ENCODE measurements at regions not wholly inside any gene's neighbourhood (a gene's known extent, or its start where the extent isn't known, plus 50 kb on each side); places are given as distances from the start of the nearest gene placed in this dataset.

DNA sequence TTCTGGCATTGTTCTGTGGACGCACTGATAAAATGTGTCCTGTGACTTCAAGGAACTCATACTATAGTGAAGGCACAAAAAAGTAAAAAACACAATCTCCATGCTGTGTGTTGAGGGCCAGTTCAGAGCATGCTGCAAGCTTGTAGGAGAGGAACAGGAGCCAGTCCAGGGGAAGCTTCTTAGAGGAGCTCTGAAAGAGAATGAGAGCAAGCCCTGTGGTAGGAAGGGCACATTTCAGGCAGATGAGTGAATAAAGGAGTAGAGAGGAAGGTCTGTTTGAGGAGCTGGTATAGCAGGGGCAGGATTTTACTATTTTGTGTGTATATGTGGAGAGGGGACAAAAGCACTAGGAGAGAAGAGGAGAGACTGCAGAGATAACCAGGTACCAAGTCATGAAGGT, 478.3 kb downstream of the ZEB2 start:
- no peak for TF ChIP-seq POLR2A (IDR thresholded peaks at IDR 0.05; ENCODE audit: low read depth, low read length)
- FAIRE-seq = no peak
- no peak for DNase-seq (ENCODE audit: insufficient read length, low spot score)

DNA sequence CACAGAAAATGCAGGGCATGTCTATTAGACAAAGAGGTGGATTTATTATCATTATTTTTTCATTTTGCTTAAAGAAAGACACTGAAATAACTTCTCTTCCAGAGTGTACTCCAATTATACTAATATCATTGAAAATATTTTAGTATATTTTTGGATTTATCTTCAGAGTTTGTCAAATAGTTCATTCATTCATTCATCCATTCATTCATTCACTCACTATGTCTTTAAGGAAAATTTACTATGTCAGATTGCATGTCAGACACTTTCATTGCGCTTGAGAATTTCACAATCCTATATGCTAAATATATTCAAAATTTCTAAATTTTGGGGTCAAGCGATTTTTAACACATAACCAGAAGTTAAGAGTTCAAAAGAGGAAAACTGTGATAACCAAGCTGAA, 479.1 kb downstream of the ZEB2 start:
- no peak for FAIRE-seq
- TF ChIP-seq POLR2A (IDR thresholded peaks at IDR 0.05; ENCODE audit: low read depth, low read length) = no peak
- DNase-seq (ENCODE audit: insufficient read length, low spot score) = no peak

DNA sequence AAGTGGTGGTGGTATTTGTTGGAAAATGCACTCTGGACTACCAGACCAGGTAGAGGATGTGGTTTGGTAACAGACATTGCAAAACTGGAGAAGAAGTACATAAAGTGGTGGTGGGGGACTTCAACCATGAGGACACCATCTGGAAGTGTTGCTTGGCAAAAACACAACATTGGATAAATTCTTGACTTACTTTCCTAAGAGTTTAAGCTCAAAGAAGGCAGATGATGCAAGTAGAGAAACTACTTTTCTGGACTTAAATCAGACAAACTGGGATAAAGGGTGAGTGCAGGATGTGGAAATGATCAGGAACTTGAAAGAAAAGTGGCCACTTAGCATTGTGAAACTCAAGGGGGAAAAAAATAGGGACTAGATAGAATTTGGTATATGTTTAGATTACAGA, 487.4 kb downstream of the ZEB2 start:
- DNase-seq (ENCODE audit: insufficient read length, low spot score) = no peak
- TF ChIP-seq POLR2A (IDR thresholded peaks at IDR 0.05; ENCODE audit: low read depth, low read length) = no peak
- no peak for FAIRE-seq

DNA sequence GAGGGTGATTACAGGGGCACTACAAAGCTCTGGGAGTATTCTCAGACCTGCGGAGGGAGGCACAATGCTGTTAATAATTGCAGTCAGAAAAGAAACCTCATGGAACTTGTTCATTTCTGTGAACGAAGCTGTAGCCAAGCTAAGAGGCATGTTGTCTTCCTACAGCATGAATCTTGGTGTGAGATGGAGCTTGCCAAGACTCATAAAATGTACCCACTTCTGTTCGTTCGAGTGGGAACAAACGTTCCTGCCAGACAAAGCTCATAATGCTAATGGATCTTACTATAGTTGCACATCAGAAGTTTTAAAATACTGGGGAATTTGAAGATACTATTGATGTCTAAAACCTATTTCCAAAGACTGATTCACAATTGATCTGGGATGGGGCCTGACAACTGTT, 489.1 kb downstream of the ZEB2 start:
- TF ChIP-seq POLR2A (IDR thresholded peaks at IDR 0.05; ENCODE audit: low read depth, low read length) = no peak
- no peak for FAIRE-seq

DNA sequence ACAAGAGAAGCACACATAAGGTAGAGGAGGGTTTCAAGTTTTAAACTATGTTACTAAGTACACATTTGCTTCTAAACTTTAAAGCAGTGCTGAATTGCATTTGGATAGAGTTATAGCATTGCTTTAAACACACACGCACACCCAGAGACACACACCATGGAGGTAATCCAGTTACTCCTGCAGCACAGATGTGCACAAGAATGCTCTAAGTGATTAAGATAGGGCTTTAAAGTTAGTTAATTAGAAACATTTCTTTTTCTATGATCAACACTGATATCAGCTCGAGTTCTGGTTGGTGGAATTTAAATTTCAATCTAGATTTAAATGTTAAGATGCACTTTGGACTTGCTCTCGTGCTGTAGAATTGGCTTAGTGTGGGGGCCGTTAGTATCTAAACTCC, 492.3 kb downstream of the ZEB2 start:
- TF ChIP-seq POLR2A (IDR thresholded peaks at IDR 0.05; ENCODE audit: low read depth, low read length) = no peak
- no peak for FAIRE-seq
- DNase-seq (ENCODE audit: insufficient read length, low spot score) = no peak

More for the DNA sequence above, 489.1 kb downstream of the ZEB2 start:
- DNase-seq (ENCODE audit: insufficient read length, low spot score) = no peak

DNA sequence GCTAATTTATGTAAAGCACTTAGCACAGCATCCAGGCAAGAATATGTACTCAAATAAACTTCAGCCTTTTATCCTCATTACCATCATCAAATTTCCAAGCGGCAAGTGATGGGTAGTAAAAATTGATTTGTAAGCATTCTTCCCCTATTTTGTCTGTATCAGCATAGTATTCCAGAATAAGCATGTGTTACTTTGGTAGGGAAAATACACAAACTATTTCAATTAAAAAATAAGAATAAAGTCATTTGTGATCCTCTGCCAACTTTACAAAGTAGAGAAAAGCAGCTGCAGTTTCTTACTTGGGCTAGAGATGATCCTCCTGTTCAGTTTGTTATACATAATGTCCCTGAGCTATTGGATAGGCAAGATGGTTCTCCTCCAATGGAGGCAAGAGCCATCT, 493.2 kb downstream of the ZEB2 start:
- FAIRE-seq = no peak
- no peak for TF ChIP-seq POLR2A (IDR thresholded peaks at IDR 0.05; ENCODE audit: low read depth, low read length)
- DNase-seq (ENCODE audit: insufficient read length, low spot score) = no peak

DNA sequence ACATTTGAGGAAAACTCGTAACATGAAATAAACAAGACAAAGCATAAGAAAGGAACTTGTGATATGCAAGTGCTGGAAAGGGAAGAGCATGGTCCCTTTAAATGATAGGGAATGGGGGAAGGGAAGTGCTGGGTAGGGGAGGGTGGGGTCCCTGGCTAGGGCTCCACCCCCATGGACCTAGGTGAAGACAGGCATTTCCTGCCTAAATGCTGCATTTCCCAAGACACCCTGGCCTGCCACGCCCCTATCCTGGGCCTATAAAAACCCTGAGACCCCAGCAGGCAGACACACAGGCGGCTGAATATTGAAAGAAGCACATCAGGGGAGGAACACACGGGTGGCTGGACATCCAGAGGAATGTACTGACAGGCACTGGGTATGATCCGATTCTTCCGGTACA, 499.9 kb downstream of the ZEB2 start:
- DNase-seq (ENCODE audit: insufficient read length, low spot score) = no peak
- FAIRE-seq = no peak
- TF ChIP-seq POLR2A (IDR thresholded peaks at IDR 0.05; ENCODE audit: low read depth, low read length) = no peak

DNA sequence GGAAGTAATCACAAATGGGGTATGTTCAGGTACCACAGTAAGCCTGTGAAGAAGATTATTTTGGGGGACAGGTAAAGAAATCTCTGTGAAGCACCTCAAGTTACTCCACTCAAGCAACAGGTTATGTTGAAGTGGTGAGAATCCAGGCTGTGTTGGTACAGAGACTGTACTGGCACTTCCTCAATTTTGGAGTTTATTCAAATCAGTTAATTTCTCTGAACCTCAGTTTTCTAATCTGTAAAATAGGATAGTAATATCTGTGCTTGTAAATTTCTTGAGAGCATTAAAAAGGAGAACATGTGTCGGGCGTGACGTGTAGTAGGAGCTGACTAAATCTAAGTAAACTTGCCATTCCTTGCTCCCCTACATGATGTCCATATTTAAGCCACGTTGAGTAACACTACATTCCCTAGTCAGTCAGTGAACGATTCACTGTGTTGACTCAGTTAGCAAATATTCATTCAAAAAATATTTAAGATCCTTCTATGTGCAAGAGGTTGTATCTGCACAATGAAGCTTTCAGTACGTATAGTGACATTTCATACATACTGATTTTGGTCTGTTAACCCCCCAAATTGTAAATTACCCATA, 504.2 kb downstream of the ZEB2 start:
- DNase-seq (ENCODE audit: insufficient read length, low spot score) = peak; percentile 23
- peak; percentile 93 for FAIRE-seq
- TF ChIP-seq POLR2A (IDR thresholded peaks at IDR 0.05; ENCODE audit: low read depth, low read length) = no peak

DNA sequence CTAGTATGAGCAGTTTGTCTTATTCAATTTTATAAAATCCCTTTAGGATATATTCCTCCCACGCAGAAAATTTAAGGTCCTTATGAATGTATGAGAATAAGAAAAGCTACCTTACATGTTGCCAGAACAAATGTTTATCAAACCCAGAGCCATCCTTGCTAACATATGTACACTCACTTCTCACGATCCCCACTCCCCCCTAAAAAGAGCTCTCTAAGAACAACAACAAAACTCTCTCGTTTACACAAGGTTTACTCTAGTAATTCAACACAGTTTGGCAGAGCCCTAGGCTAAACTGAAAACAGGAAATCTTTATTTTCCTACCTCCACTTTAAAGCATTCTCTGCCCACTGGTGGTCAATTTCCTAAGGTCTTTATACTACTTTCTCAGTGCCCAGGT, 504.9 kb downstream of the ZEB2 start:
- TF ChIP-seq POLR2A (IDR thresholded peaks at IDR 0.05; ENCODE audit: low read depth, low read length) = no peak
- FAIRE-seq (peak; percentile 65), DNase-seq (ENCODE audit: insufficient read length, low spot score) (no peak)

DNA sequence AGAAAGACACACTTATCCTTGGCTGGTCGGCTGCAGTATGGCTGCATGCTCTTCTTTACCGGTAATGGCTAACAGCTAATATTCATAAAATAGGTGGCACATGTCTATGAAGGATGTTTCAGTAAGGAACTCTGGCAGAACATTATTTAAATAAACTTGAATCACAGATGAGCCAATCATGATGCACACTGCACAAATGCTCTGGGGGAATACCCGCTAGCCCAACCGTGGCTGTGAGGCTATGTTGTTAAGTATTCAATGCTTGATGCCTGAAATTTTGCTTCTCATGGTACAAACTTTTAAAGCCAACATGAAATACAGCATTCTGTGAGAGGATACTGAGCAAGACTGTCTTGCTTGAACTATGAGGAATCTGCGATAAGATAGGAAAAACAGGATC, 505.8 kb downstream of the ZEB2 start:
- no peak for TF ChIP-seq POLR2A (IDR thresholded peaks at IDR 0.05; ENCODE audit: low read depth, low read length)
- FAIRE-seq (no peak), DNase-seq (ENCODE audit: insufficient read length, low spot score) (no peak)

DNA sequence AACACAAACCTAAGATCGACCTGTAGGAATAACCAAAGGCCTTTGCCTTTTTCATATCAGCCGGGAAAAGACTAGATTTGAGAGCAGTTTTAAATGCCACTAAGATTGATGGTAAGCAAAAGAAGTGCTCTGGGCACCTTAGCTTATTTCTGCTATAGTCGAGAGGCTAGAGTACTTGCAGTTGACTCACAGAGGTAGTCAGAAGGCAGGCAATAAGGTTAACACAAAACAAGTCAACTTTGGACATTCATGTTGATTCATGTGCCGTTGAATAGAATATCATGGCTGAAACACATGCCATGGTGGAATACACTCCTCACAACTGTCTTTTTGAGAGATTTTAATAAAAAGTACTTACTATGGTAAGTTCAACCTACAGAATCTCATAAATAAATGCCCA, 507.6 kb downstream of the ZEB2 start:
- FAIRE-seq (no peak), DNase-seq (ENCODE audit: insufficient read length, low spot score) (no peak)
- TF ChIP-seq POLR2A (IDR thresholded peaks at IDR 0.05; ENCODE audit: low read depth, low read length) = no peak

DNA sequence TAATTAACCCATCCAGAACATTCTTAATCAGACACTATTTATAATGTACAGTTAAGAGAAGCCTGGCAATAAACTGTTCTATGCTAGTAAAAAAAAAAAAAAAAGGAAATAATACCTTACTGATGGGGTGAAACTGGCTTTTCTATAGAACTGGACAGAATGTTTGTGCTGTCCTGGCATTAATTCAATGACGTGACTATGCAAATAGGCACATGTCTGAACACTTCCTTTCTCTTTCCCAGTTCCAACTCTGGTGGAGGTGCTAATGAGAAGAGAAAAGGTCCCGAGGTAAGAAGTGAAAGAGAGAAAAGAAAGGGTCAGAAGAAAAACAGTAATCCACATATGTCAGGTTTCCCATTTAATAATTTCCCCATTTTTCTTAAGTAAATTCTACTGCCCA, 508.4 kb downstream of the ZEB2 start:
- FAIRE-seq = no peak
- TF ChIP-seq POLR2A (IDR thresholded peaks at IDR 0.05; ENCODE audit: low read depth, low read length) = no peak

DNA sequence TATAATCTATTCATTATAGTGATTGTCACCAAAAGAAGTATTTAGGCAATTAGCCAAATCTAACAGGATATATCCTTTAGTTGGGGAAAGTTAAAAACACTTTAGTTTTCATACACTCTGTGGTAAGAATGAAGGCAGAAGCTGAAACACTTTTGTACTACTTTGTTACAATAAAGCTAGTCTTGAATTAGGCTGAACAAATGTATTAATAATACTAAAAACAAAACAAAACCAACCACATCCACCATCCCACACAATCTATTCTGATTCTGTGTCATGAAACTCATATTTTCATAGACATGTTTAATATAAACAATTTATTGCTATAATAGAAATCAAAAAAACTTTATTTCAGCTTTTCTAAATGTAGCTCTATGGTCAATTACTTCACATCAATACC, 508.8 kb downstream of the ZEB2 start:
- TF ChIP-seq POLR2A (IDR thresholded peaks at IDR 0.05; ENCODE audit: low read depth, low read length) = no peak
- DNase-seq (ENCODE audit: insufficient read length, low spot score) (no peak), FAIRE-seq (no peak)

More for the DNA sequence above, 508.4 kb downstream of the ZEB2 start:
- DNase-seq (ENCODE audit: insufficient read length, low spot score) = no peak

DNA sequence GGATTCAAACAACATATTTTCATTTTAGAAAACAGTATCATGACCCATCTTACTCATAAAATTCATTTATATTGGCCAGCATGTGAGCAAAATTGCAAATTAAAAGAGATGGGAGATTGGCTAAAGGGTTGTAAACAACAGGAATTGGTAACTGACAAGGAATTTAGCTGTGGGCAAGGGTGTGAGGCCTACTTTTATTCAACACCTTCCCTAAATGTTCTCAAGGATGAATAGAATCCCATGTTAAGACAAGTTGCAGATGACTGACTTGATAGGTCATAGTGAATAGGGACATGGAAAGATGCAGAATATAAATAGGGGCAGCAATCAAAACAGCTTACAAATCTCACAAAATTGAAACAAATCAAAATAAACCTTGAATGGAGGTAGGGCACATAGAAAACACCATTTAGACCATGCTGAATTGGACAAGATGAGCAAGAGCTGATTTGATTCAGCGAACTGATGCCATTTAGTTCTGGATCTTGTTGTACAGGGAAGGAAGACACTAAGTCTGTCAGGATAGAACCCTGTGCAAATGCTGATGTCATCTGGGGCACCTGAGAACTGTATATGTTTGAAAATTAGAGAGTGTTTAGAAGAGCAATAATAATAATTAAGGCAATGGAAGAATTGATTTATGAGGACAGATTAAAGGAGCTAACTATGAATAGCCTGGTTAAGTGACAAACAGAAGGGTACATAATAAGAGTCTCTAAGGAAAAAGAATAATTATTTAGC, 509.7 kb downstream of the ZEB2 start:
- no peak for TF ChIP-seq POLR2A (IDR thresholded peaks at IDR 0.05; ENCODE audit: low read depth, low read length)
- FAIRE-seq = peak; percentile 36

DNA sequence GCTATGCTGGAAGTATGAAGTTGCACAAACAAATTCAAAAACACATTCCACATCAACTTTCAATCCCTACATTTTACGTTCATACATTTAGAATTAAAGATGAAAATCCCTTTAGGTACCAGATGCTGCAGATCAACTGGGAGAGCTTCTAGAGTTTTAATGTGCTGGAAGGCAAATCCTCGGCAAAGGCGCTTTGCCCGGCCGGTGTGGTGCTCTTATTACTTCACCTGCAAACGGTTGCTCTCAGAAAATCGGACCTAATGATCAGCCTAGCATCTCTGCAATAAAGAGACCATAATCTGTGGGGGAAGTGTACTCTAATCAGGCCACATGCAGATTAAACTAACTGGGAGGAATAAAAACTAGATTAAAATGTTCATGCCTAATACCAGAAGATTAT, 513.8 kb downstream of the ZEB2 start:
- TF ChIP-seq POLR2A (IDR thresholded peaks at IDR 0.05; ENCODE audit: low read depth, low read length) = no peak
- DNase-seq (ENCODE audit: insufficient read length, low spot score) (no peak), FAIRE-seq (no peak)

More for the DNA sequence above, 509.7 kb downstream of the ZEB2 start:
- DNase-seq (ENCODE audit: insufficient read length, low spot score) = no peak
